Omental fat pad (tissue), 3 donors: ENCODE measurements at regions not wholly inside any gene's neighbourhood (a gene's known extent, or its start where the extent isn't known, plus 50 kb on each side); places are given as distances from the start of the nearest gene placed in this dataset.

ENCODE experiments used
- ATAC-seq: fragments of 150-250 bp; one replicate; pipeline ENCODE4 v1.9.1; 2016; ENCODE audit warnings: mild to moderate bottlenecking, moderate library complexity; ENCODE audit not compliant: low FRiP score
- DNase-seq: peaks from one replicate; pipeline ENCODE4 v3.0.0-alpha.2; 2019; ENCODE audit warnings: low spot score
- CTCF ChIP-seq, 3 donors: fragments of 450-650 bp; IDR thresholded peaks; one replicate each; pipeline ENCODE4 v1.5.1; 2016 to 2017; ENCODE audit warnings: antibody characterized with exemption in 3 of 3, mild to moderate bottlenecking in 3 of 3, moderate library complexity in 2 of 3

- DNase-seq (no peak), ATAC-seq (no peak)
- no peak for TF ChIP-seq CTCF (IDR thresholded peaks at IDR 0.05)
Observed at GRCh38 chr3:23096041-23096440, 107.1 kb upstream of the UBE2E2 start.

- no peak for TF ChIP-seq CTCF (IDR thresholded peaks at IDR 0.05)
- ATAC-seq: no peak
- DNase-seq: no peak
Observed at GRCh38 chr3:23099021-23099420, 104.1 kb upstream of the UBE2E2 start.

GRCh38 chr3:23099677-23100076 lies 103.5 kb upstream of the UBE2E2 start:
- no peak for TF ChIP-seq CTCF (IDR thresholded peaks at IDR 0.05)
- ATAC-seq (no peak), DNase-seq (no peak)

- DNase-seq: no peak
- ATAC-seq: no peak
- no peak for TF ChIP-seq CTCF (IDR thresholded peaks at IDR 0.05)
Observed at GRCh38 chr3:23100106-23100505, 103.0 kb upstream of the UBE2E2 start.

GRCh38 chr3:23103764-23104163 lies 99.4 kb upstream of the UBE2E2 start:
- no peak for TF ChIP-seq CTCF (IDR thresholded peaks at IDR 0.05)
- ATAC-seq (no peak), DNase-seq (no peak)

GRCh38 chr3:23105048-23105447 lies 98.1 kb upstream of the UBE2E2 start:
- ATAC-seq: no peak
- TF ChIP-seq CTCF (IDR thresholded peaks at IDR 0.05): no peak

GRCh38 chr3:23106666-23107065 lies 96.5 kb upstream of the UBE2E2 start:
- ATAC-seq: no peak
- TF ChIP-seq CTCF (IDR thresholded peaks at IDR 0.05): no peak
- no peak for DNase-seq

More at GRCh38 chr3:23105048-23105447, 98.1 kb upstream of the UBE2E2 start:
- no peak for DNase-seq
